KMS-11 (cell line): ENCODE measurements at regions not wholly inside any gene's neighbourhood (a gene's known extent, or its start where the extent isn't known, plus 50 kb on each side); places are given as distances from the start of the nearest gene placed in this dataset.

Source experiments
- H2AFZ ChIP-seq: fragments of 200-600 bp; sonication (generic); 2 replicates; pipeline ENCODE4 v1.6.1; 2016; ENCODE audit warnings: antibody characterized with exemption, mixed run types, low read depth
- H3K27ac ChIP-seq: fragments of 200-600 bp; sonication (generic); 2 replicates; pipeline ENCODE4 v1.6.1; 2016; ENCODE audit warnings: mild to moderate bottlenecking, mixed run types
- H3K27me3 ChIP-seq: fragments of 200-600 bp; sonication (generic); 2 replicates; pipeline ENCODE4 v1.6.1; 2017; ENCODE audit warnings: mild to moderate bottlenecking, low read depth, mixed run types, moderate library complexity; ENCODE audit not compliant: insufficient read depth
- H3K36me3 ChIP-seq: fragments of 200-600 bp; sonication (generic); 2 replicates; pipeline ENCODE4 v1.6.1; 2017; ENCODE audit warnings: mild to moderate bottlenecking, mixed run types; ENCODE audit not compliant: insufficient read depth
- H3K4me1 ChIP-seq: fragments of 200-600 bp; sonication (generic); 2 replicates; pipeline ENCODE4 v1.6.1; 2016; ENCODE audit warnings: mild to moderate bottlenecking, low read depth, mixed run types; ENCODE audit not compliant: poor library complexity, severe bottlenecking
- H3K4me2 ChIP-seq: fragments of 200-600 bp; sonication (generic); 2 replicates; pipeline ENCODE4 v1.7.0; 2016; ENCODE audit warnings: mild to moderate bottlenecking, mixed run types
- H3K4me3 ChIP-seq: fragments of 200-600 bp; sonication (generic); IDR thresholded peaks from 2 replicates; pipeline ENCODE4 v1.6.1; 2017; ENCODE audit warnings: low read depth, low read length, mixed read lengths; ENCODE audit not compliant: insufficient read depth
- H3K79me2 ChIP-seq: fragments of 200-600 bp; sonication (generic); 2 replicates; pipeline ENCODE4 v1.6.1; 2016; ENCODE audit warnings: low read depth, mixed run types; ENCODE audit not compliant: insufficient read depth
- H3K9ac ChIP-seq: fragments of 200-600 bp; sonication (generic); 2 replicates; pipeline ENCODE4 v1.6.1; 2016; ENCODE audit warnings: mild to moderate bottlenecking, mixed run types
- H4K20me1 ChIP-seq: fragments of 200-600 bp; sonication (generic); 2 replicates; pipeline ENCODE4 v1.6.1; 2016; ENCODE audit warnings: mild to moderate bottlenecking, mixed run types; ENCODE audit not compliant: insufficient read depth
- CTCF ChIP-seq: fragments of 200-600 bp; sonication (generic); conservative IDR thresholded peaks from 2 replicates; pipeline ENCODE4 v1.6.1; 2017; ENCODE audit warnings: low read depth, mild to moderate bottlenecking, antibody characterized with exemption, low read length, moderate library complexity, mixed read lengths

GRCh38 chr4:159829184-159829583, 726.3 kb downstream of the RAPGEF2 start:
- Histone ChIP-seq H2AFZ (no peak overlapping the region), H3K4me3 (no peak overlapping the region), H3K4me2 (no peak overlapping the region), H4K20me1 (no peaks in the 10 kb centered on the region), H3K27ac (no peak overlapping the region), H3K79me2 (no peaks in the 10 kb centered on the region), H3K4me1 (peaks cover 9% of the 10 kb centered on the region), H3K27me3 (no peaks in the 10 kb centered on the region), H3K9ac (no peak overlapping the region), H3K36me3 (no peaks in the 10 kb centered on the region)
- TF ChIP-seq CTCF: no peak

- Histone ChIP-seq H2AFZ (no peak overlapping the region), H3K4me2 (no peak overlapping the region), H3K27me3 (no peaks in the 10 kb centered on the region), H3K27ac (no peak overlapping the region), H3K79me2 (no peaks in the 10 kb centered on the region), H3K9ac (no peak overlapping the region), H3K4me3 (no peak overlapping the region), H4K20me1 (no peaks in the 10 kb centered on the region), H3K36me3 (no peaks in the 10 kb centered on the region), H3K4me1 (no peaks in the 10 kb centered on the region)
- no peak for TF ChIP-seq CTCF
Measured at GRCh38 chr4:159837071-159837470, 734.2 kb downstream of the RAPGEF2 start.

GRCh38 chr4:159855731-159856130, 752.9 kb downstream of the RAPGEF2 start:
- no peak overlapping the region for H3K4me2 ChIP-seq
- no peak overlapping the region for H2AFZ ChIP-seq
- no peaks in the 10 kb centered on the region for H3K27me3 ChIP-seq
- H3K27ac ChIP-seq: no peak overlapping the region
- H3K4me1 ChIP-seq: no peaks in the 10 kb centered on the region
- H3K79me2 ChIP-seq: no peaks in the 10 kb centered on the region
- H3K9ac ChIP-seq: no peak overlapping the region
- no peaks in the 10 kb centered on the region for H3K36me3 ChIP-seq
- no peak overlapping the region for H3K4me3 ChIP-seq
- no peak for TF ChIP-seq CTCF
- H4K20me1 ChIP-seq: no peaks in the 10 kb centered on the region

GRCh38 chr4:159856451-159856850, 753.6 kb downstream of the RAPGEF2 start:
- TF ChIP-seq CTCF: no peak
- Histone ChIP-seq H3K27ac (no peak overlapping the region), H3K9ac (no peak overlapping the region), H3K4me1 (no peaks in the 10 kb centered on the region), H3K79me2 (no peaks in the 10 kb centered on the region), H3K36me3 (no peaks in the 10 kb centered on the region), H2AFZ (no peak overlapping the region), H3K27me3 (no peaks in the 10 kb centered on the region), H3K4me2 (no peak overlapping the region), H4K20me1 (no peaks in the 10 kb centered on the region), H3K4me3 (no peak overlapping the region)
